ENCODE measurements at regions not wholly inside any gene's neighbourhood (a gene's known extent, or its start where the extent isn't known, plus 50 kb on each side); places are given as distances from the start of the nearest gene placed in this dataset.

GRCh38 chr4:174586651-174587050 lies 64.4 kb upstream of the HPGD start:
- DNase-seq (ENCODE audit: low read depth) = no peak

DNA sequence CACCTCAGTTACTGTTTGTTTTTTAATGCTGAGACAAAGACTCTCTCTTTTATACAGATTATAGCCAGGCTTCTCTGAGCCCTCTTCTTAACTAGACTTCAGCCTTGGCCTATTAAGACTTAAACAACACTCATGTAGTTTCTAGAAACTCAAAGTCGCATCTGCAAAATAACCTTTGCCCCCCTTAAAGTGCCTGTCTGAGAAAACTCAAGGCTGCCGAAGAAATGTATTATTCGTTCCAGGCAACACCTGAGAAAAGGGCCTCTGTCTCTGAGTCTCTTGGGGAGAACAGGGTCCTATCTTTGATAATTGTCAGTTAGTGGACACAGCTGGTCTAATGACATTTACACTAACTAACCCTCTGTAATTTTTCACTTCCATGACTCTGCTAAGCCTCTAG lies 60.8 kb upstream of the HPGD start:
- DNase-seq (ENCODE audit: low read depth) = no peak

DNA sequence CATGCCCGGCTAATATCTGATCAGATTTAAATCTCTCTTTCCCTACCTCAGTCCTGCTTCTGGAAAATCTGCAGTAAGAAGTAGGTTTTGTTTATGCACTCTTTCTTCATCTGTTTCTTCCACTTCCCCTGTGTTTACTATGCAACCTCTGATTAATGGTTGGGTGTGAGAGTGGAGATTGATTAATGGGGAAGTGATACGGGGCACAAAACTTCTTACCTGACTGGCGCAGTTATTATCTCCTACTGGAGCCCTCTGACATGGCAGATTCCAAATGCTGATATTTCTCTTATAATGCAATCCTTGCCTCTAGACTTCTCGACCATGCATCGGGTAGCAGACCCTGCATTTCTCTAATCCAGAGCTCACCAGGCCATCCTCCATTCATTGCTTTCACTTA lies 60.2 kb upstream of the HPGD start:
- no peak for DNase-seq (ENCODE audit: low read depth)

DNA sequence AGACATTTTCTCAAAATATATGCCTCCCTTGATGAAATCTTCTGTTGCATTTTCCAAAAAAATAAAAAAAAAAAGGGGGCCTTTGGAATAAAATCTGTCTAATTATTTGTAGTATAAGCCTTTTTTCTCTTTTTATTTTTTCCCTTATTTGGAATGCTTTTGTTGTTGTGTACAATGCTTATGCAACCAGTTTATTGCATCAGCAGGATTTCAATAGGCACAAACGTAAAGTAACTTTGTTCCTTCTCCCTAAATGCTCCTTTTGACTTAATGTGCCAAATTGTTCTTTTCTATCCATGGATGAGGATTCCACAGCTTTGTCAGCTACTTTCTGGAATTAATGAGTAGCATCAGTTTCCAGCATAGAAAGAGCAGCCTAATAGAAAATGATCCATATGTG lies 59.6 kb upstream of the HPGD start:
- DNase-seq (ENCODE audit: low read depth) = no peak

DNA sequence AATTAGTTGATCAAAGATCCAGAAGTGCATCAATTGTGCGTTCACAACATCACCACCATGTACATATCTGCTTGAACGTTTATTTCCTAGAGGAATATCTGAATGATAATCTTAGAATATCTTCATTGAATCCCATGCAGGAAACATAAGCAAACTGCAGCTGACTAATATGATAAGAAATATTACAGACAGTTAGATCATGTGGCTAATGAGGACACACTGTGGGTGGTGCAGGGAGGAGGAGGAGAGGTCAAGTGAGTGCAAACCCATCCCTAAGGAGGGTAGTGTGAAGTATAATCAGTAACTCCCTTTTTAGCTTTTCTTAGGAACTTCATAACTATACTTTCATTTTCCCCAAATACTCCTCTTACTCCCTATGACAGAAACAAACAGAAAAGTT lies 58.3 kb upstream of the HPGD start:
- no peak for DNase-seq (ENCODE audit: low read depth)

GRCh38 chr4:174579421-174579820 lies 57.1 kb upstream of the HPGD start:
- no peak for DNase-seq (ENCODE audit: low read depth)

GRCh38 chr4:174578366-174578765 lies 56.1 kb upstream of the HPGD start:
- DNase-seq (ENCODE audit: low read depth) = peak; percentile 60

- no peak for DNase-seq (ENCODE audit: low read depth)
These were observed 53.1 kb upstream of the HPGD start for GRCh38 chr4:174575436-174575835.
